B cell (primary cell): ENCODE measurements at regions not wholly inside any gene's neighbourhood (a gene's known extent, or its start where the extent isn't known, plus 50 kb on each side); places are given as distances from the start of the nearest gene placed in this dataset.
"Not testable (repeated sequence)": the region's sequence is repeated elsewhere in the genome, so short reads cannot be mapped to it uniquely, and the experiment has no call there.

ENCODE experiments used
- EZH2 ChIP-seq: IDR thresholded peaks from 2 replicates; pipeline ENCODE4 v1.6.1; 2012; ENCODE audit warnings: borderline replicate concordance, low read depth, mild to moderate bottlenecking, moderate library complexity, low read length; ENCODE audit not compliant: insufficient read depth, poor library complexity, severe bottlenecking
- TF ChIP-seq, protein P1 (sequence below): fragments of 200-600 bp; IDR thresholded peaks from one replicate; pipeline ENCODE4 v1.8.0; 2022; ENCODE audit warnings: antibody characterized with exemption, mild to moderate bottlenecking

DNA sequence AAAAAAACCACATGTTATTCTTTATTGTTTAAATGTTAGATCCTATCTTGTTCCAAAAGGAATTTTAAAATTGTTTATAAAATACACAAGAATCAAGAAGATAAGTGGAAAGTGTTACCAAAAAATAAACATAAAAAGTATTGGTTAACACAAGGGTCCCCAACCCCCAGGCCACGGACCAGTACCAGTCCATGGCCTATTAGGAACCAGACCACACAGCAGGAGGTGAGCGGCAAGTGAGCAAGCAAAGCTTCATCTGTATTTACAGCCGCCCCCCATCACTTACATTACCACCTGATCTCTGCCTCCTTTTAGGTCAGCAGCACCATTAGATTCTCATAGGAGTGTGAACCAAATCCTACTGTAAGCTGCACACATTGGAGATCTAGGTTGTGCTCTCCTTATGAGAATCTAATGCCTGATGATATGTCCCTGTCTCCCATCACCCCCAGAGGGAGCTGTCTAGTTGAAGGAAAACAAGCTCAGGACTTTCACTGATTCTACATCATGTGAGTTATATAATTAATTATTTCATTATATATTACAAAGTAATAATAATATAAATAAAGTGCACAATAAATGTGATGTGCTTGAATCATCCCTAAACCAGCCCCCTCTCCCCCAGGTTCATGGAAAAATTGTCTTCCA lies 86.3 kb upstream of the CDK13 start:
- TF ChIP-seq, protein P1, sequence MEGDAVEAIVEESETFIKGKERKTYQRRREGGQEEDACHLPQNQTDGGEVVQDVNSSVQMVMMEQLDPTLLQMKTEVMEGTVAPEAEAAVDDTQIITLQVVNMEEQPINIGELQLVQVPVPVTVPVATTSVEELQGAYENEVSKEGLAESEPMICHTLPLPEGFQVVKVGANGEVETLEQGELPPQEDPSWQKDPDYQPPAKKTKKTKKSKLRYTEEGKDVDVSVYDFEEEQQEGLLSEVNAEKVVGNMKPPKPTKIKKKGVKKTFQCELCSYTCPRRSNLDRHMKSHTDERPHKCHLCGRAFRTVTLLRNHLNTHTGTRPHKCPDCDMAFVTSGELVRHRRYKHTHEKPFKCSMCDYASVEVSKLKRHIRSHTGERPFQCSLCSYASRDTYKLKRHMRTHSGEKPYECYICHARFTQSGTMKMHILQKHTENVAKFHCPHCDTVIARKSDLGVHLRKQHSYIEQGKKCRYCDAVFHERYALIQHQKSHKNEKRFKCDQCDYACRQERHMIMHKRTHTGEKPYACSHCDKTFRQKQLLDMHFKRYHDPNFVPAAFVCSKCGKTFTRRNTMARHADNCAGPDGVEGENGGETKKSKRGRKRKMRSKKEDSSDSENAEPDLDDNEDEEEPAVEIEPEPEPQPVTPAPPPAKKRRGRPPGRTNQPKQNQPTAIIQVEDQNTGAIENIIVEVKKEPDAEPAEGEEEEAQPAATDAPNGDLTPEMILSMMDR: not testable (repeated sequence)
- TF ChIP-seq EZH2: not testable (repeated sequence)
